ENCODE measurements at regions not wholly inside any gene's neighbourhood (a gene's known extent, or its start where the extent isn't known, plus 50 kb on each side); places are given as distances from the start of the nearest gene placed in this dataset.

DNA sequence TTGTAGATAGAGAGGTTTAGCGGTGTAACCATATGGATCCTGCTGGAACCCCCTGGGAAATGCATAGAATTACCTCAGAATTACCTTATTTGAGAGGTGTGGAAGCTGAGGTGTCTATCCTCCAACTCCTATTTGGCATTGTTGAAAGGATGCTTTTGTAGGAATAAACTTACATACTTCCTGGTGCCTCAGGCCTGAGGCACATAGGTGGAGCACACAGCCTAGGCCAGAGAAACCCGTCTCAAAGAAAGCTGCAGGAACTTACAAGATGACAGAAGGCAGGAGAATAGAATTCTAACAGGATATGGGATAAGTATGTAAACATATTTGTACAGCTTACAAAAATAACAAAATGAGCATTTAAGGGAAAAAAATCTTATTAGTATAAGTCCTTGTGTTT, 1507.2 kb upstream of the ZEB2 start:
- TF ChIP-seq, protein P1, sequence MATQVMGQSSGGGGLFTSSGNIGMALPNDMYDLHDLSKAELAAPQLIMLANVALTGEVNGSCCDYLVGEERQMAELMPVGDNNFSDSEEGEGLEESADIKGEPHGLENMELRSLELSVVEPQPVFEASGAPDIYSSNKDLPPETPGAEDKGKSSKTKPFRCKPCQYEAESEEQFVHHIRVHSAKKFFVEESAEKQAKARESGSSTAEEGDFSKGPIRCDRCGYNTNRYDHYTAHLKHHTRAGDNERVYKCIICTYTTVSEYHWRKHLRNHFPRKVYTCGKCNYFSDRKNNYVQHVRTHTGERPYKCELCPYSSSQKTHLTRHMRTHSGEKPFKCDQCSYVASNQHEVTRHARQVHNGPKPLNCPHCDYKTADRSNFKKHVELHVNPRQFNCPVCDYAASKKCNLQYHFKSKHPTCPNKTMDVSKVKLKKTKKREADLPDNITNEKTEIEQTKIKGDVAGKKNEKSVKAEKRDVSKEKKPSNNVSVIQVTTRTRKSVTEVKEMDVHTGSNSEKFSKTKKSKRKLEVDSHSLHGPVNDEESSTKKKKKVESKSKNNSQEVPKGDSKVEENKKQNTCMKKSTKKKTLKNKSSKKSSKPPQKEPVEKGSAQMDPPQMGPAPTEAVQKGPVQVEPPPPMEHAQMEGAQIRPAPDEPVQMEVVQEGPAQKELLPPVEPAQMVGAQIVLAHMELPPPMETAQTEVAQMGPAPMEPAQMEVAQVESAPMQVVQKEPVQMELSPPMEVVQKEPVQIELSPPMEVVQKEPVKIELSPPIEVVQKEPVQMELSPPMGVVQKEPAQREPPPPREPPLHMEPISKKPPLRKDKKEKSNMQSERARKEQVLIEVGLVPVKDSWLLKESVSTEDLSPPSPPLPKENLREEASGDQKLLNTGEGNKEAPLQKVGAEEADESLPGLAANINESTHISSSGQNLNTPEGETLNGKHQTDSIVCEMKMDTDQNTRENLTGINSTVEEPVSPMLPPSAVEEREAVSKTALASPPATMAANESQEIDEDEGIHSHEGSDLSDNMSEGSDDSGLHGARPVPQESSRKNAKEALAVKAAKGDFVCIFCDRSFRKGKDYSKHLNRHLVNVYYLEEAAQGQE (IDR thresholded peaks at IDR 0.05; ENCODE audit: insufficient replicate concordance, low read depth) = no peak
- TF ChIP-seq GABPA (IDR thresholded peaks at IDR 0.05; ENCODE audit: low read depth) (no peak), SPI1 (IDR thresholded peaks at IDR 0.05; ENCODE audit: borderline replicate concordance, low read depth) (no peak), POLR2AphosphoS5 (IDR thresholded peaks at IDR 0.05; ENCODE audit: low read depth) (no peak)
- TF ChIP-seq, protein P2, sequence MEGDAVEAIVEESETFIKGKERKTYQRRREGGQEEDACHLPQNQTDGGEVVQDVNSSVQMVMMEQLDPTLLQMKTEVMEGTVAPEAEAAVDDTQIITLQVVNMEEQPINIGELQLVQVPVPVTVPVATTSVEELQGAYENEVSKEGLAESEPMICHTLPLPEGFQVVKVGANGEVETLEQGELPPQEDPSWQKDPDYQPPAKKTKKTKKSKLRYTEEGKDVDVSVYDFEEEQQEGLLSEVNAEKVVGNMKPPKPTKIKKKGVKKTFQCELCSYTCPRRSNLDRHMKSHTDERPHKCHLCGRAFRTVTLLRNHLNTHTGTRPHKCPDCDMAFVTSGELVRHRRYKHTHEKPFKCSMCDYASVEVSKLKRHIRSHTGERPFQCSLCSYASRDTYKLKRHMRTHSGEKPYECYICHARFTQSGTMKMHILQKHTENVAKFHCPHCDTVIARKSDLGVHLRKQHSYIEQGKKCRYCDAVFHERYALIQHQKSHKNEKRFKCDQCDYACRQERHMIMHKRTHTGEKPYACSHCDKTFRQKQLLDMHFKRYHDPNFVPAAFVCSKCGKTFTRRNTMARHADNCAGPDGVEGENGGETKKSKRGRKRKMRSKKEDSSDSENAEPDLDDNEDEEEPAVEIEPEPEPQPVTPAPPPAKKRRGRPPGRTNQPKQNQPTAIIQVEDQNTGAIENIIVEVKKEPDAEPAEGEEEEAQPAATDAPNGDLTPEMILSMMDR (IDR thresholded peaks at IDR 0.05; ENCODE audit: insufficient read depth, low read length) = no peak
- DNase-seq (ENCODE audit: low read depth in 1 of 2, low spot score in 1 of 2) = no peak
- no peaks in the 10 kb centered on the region for H3K27me3 ChIP-seq (ENCODE audit: insufficient read depth, poor library complexity, severe bottlenecking)
- H3K4me3 ChIP-seq (replicated peaks; ENCODE audit: insufficient read depth, low read length) = no peak overlapping the region
- no peak overlapping the region for H3K27ac ChIP-seq (replicated peaks)

DNA sequence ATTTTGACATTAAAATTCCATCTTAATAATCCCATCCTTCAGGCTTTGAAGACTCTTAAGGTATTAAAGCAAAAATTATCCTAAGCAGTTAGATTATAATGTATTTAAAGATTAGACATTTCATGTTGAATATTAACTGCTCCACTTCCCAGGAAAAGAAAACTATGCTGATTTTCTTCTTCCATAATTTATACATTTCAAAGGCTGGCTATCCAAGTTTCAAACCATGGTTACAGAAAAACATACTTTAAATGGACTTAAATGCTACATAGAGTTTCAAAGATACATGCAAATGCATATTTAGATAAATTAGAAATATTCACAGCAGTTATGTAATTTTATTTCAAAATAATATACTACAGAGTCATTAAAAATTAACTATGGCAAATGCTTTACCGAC, 1505.6 kb upstream of the ZEB2 start:
- Histone ChIP-seq H3K27me3 (ENCODE audit: insufficient read depth, poor library complexity, severe bottlenecking) (no peaks in the 10 kb centered on the region), H3K27ac (replicated peaks) (no peak overlapping the region), H3K4me3 (replicated peaks; ENCODE audit: insufficient read depth, low read length) (no peak overlapping the region)
- no peak for TF ChIP-seq POLR2AphosphoS5 (IDR thresholded peaks at IDR 0.05; ENCODE audit: low read depth)
- DNase-seq (ENCODE audit: low read depth in 1 of 2, low spot score in 1 of 2) = no peak

DNA sequence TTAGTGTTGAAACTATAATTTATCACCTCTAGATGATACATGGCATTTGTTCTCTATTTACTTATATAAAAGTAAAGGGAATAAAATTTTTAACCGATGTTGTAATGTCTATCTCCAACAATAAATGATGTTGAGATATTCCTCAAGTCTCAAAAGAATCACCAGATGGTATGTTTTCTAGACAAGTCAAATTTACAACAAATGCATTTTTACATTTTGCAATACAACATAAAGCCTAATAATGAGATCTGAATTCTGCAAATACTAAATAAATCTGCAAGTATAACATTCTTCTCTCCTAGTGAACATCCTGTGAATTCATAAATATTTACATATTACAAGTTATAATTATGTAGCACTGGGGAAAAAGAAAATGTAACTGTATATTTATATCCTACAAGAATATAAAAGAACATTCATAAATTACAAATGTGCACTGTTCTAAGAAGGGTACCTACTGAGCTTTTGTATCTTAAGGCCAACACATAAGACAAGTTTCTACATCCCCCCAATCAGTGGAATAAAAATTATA, 1504.4 kb upstream of the ZEB2 start:
- no peaks in the 10 kb centered on the region for H3K27me3 ChIP-seq (ENCODE audit: insufficient read depth, poor library complexity, severe bottlenecking)
- no peak for DNase-seq (ENCODE audit: low read depth in 1 of 2, low spot score in 1 of 2)
- no peak overlapping the region for H3K4me3 ChIP-seq (replicated peaks; ENCODE audit: insufficient read depth, low read length)
- H3K27ac ChIP-seq (replicated peaks) = no peak overlapping the region
- TF ChIP-seq, protein P2 (IDR thresholded peaks at IDR 0.05; ENCODE audit: insufficient read depth, low read length) = no peak
- TF ChIP-seq, protein P1 (IDR thresholded peaks at IDR 0.05; ENCODE audit: insufficient replicate concordance, low read depth) = no peak
- TF ChIP-seq POLR2AphosphoS5 (IDR thresholded peaks at IDR 0.05; ENCODE audit: low read depth) (no peak), SPI1 (IDR thresholded peaks at IDR 0.05; ENCODE audit: borderline replicate concordance, low read depth) (no peak), GABPA (IDR thresholded peaks at IDR 0.05; ENCODE audit: low read depth) (no peak)

DNA sequence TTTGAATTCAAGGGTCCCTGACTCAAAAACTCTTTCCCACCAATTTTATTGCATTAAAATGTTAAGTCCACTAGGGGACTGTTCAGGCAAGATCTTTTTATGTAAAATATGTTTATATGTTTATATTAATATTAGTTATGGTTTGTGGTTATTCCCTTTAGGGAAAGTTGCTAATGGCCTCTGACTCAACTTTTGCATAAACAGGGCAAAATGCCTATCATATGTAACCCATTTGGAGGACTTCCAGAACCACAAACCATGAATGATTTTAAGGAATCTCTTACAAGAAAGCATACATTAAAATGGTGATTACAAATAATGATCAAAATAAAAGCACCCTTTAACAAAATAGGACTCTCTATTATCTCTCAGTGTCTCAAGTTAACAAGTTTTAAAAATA, 1484.5 kb upstream of the ZEB2 start:
- H3K4me3 ChIP-seq (replicated peaks; ENCODE audit: insufficient read depth, low read length) = no peak overlapping the region
- H3K27me3 ChIP-seq (ENCODE audit: insufficient read depth, poor library complexity, severe bottlenecking) = no peaks in the 10 kb centered on the region
- TF ChIP-seq, protein P1 (IDR thresholded peaks at IDR 0.05; ENCODE audit: insufficient replicate concordance, low read depth) = no peak
- no peak for TF ChIP-seq GABPA (IDR thresholded peaks at IDR 0.05; ENCODE audit: low read depth)
- no peak for DNase-seq (ENCODE audit: low read depth in 1 of 2, low spot score in 1 of 2)
- no peak overlapping the region for H3K27ac ChIP-seq (replicated peaks)

Data from HL-60 (cell line).